GM23338 (cell line): ENCODE measurements at regions not wholly inside any gene's neighbourhood (a gene's known extent, or its start where the extent isn't known, plus 50 kb on each side); places are given as distances from the start of the nearest gene placed in this dataset.

Experiments
- ATAC-seq: fragments of 200-7000 bp; cut with Tn5 transposase; 3 replicates; pipeline ENCODE4 v1.9.1; 2020
- DNase-seq: peaks from one replicate; pipeline ENCODE4 v3.0.0-alpha.2; 2015; ENCODE audit warnings: low spot score
- H2AFZ ChIP-seq: fragments of 200-600 bp; sonication (generic); 2 replicates; pipeline ENCODE4 v1.8.0; 2016; ENCODE audit warnings: antibody characterized with exemption, mild to moderate bottlenecking, moderate library complexity
- H3F3A ChIP-seq: fragments of 200-600 bp; sonication (generic); replicated peaks from 2 replicates; pipeline ENCODE4 v1.8.0; 2017; ENCODE audit warnings: antibody characterized with exemption, mixed run types, low read depth
- H3K27ac ChIP-seq: fragments of 200-600 bp; sonication (generic); 2 replicates; pipeline ENCODE4 v1.6.1; 2016; ENCODE audit warnings: low read depth
- H3K27me3 ChIP-seq: fragments of 200-600 bp; sonication (generic); 2 replicates; pipeline ENCODE4 v1.8.0; 2016; ENCODE audit warnings: mild to moderate bottlenecking, mixed run types, moderate library complexity; ENCODE audit not compliant: insufficient read depth
- H3K36me3 ChIP-seq: fragments of 200-600 bp; sonication (generic); 2 replicates; pipeline ENCODE4 v1.8.0; 2016; ENCODE audit warnings: mild to moderate bottlenecking; ENCODE audit not compliant: insufficient read depth
- H3K4me1 ChIP-seq: fragments of 200-600 bp; sonication (generic); 2 replicates; pipeline ENCODE4 v1.8.0; 2016; ENCODE audit warnings: mild to moderate bottlenecking, moderate library complexity; ENCODE audit not compliant: insufficient read depth
- H3K4me2 ChIP-seq: fragments of 200-600 bp; sonication (generic); 2 replicates; pipeline ENCODE4 v1.7.1; 2017; ENCODE audit warnings: mixed run types
- H3K4me3 ChIP-seq: fragments of 200-600 bp; sonication (generic); 2 replicates; pipeline ENCODE4 v1.6.1; 2016; ENCODE audit warnings: mixed run types
- H3K79me2 ChIP-seq: fragments of 200-600 bp; sonication (generic); replicated peaks from 2 replicates; pipeline ENCODE4 v1.8.0; 2017; ENCODE audit warnings: mild to moderate bottlenecking; ENCODE audit not compliant: insufficient read depth
- H3K9me2 ChIP-seq: fragments of 200-600 bp; sonication (generic); 2 replicates; pipeline ENCODE4 v1.8.0; 2017; ENCODE audit not compliant: insufficient read depth
- H4K20me1 ChIP-seq: fragments of 200-600 bp; sonication (generic); replicated peaks from 2 replicates; pipeline ENCODE4 v1.8.0; 2017; ENCODE audit warnings: mild to moderate bottlenecking; ENCODE audit not compliant: insufficient read depth
- H3K27ac Mint-ChIP-seq: 2 replicates; pipeline ENCODE4 v1.8.0; 2020; ENCODE audit warnings: inconsistent platforms, mild to moderate bottlenecking, moderate library complexity, mixed read lengths
- H3K27me3 Mint-ChIP-seq: 3 replicates; pipeline ENCODE4 v1.8.0; 2022; ENCODE audit warnings: low read depth, mild to moderate bottlenecking, moderate library complexity, mixed read lengths, inconsistent platforms; ENCODE audit not compliant: insufficient read depth, poor library complexity
- H3K36me3 Mint-ChIP-seq: 3 replicates; pipeline ENCODE4 v1.8.0; 2021; ENCODE audit warnings: low read depth, mild to moderate bottlenecking, inconsistent platforms, moderate library complexity, mixed read lengths
- H3K4me1 Mint-ChIP-seq: 3 replicates; pipeline ENCODE4 v1.8.0; 2020; ENCODE audit warnings: mild to moderate bottlenecking, inconsistent platforms, mixed read lengths
- H3K4me3 Mint-ChIP-seq: 3 replicates; pipeline ENCODE4 v1.8.0; 2021; ENCODE audit warnings: moderate library complexity, mild to moderate bottlenecking, inconsistent platforms, mixed read lengths
- H3K9me3 Mint-ChIP-seq: 3 replicates; pipeline ENCODE4 v1.8.0; 2020; ENCODE audit warnings: moderate library complexity, mild to moderate bottlenecking, inconsistent platforms, mixed read lengths
- CREB1 ChIP-seq: fragments of 250-450 bp; sonication (Bioruptor Pico); IDR thresholded peaks from 2 replicates; pipeline ENCODE4 v1.5.0; 2020; ENCODE audit warnings: low read depth, mild to moderate bottlenecking, moderate library complexity
- ETS1 ChIP-seq: IDR thresholded peaks from 2 replicates; pipeline ENCODE4 v1.6.1; 2016; ENCODE audit warnings: antibody characterized with exemption
- EZH2 ChIP-seq: fragments of 200-600 bp; sonication (generic); IDR thresholded peaks from one replicate; pipeline ENCODE4 v1.8.0; 2017; ENCODE audit warnings: antibody characterized with exemption, mild to moderate bottlenecking, low read depth; ENCODE audit not compliant: unreplicated experiment
- EZH2phosphoT487 ChIP-seq: fragments of 200-600 bp; sonication (generic); IDR thresholded peaks from one replicate; pipeline ENCODE4 v1.8.1; 2018; ENCODE audit warnings: antibody characterized with exemption; ENCODE audit not compliant: unreplicated experiment
- JUNB ChIP-seq: IDR thresholded peaks from one replicate; pipeline ENCODE4 v1.6.1; 2016; ENCODE audit warnings: antibody characterized with exemption; ENCODE audit not compliant: unreplicated experiment
- NANOG ChIP-seq: IDR thresholded peaks from 2 replicates; pipeline ENCODE4 v1.6.1; 2016; ENCODE audit warnings: antibody characterized with exemption, borderline replicate concordance
- POLR2AphosphoS5 ChIP-seq: IDR thresholded peaks from 2 replicates; pipeline ENCODE4 v1.6.1; 2016; ENCODE audit warnings: antibody characterized with exemption, low read depth
- STAT1 ChIP-seq: IDR thresholded peaks from one replicate; pipeline ENCODE4 v1.6.1; 2016; ENCODE audit warnings: antibody characterized with exemption; ENCODE audit not compliant: unreplicated experiment
- ZNF114 ChIP-seq: fragments of 250-450 bp; sonication (Bioruptor Pico); IDR thresholded peaks from 2 replicates; pipeline ENCODE4 v1.5.0; 2020; ENCODE audit warnings: mild to moderate bottlenecking, moderate library complexity
- ZNF331 ChIP-seq: fragments of 250-450 bp; sonication (Bioruptor Pico); IDR thresholded peaks from 2 replicates; pipeline ENCODE4 v1.5.0; 2020; ENCODE audit warnings: low read depth, mild to moderate bottlenecking, moderate library complexity
- TF ChIP-seq, protein P1 (sequence below): IDR thresholded peaks from one replicate; pipeline ENCODE4 v1.6.1; 2018; ENCODE audit warnings: antibody characterized with exemption; ENCODE audit not compliant: unreplicated experiment
- TF ChIP-seq, protein P2 (sequence below), 2 experiments: fragments of 200-600 bp in 1 of 2; sonication (generic) in 1 of 2; conservative IDR thresholded peaks; 2 replicates each; pipeline versions ENCODE4 v1.5.1 to v1.6.1; 2016 to 2017; ENCODE audit warnings: antibody characterized with exemption in 2 of 2, low read depth in 2 of 2, mild to moderate bottlenecking in 2 of 2, moderate library complexity in 1 of 2

GRCh38 chrY:21178281-21178680 lies 332.9 kb upstream of the RBMY1B start:
- TF ChIP-seq JUNB (no peak), ETS1 (no peak), STAT1 (no peak), NANOG (no peak), ZNF114 (no peak), POLR2AphosphoS5 (no peak), EZH2phosphoT487 (no peak), CREB1 (CRISPR knock-in tag) (no peak)
- Histone ChIP-seq H2AFZ (no peak overlapping the region), H3K4me1 (no peaks in the 10 kb centered on the region), H3F3A (no peaks in the 10 kb centered on the region), H3K36me3 (no peaks in the 10 kb centered on the region), H3K4me2 (no peak overlapping the region), H3K27ac (no peak overlapping the region), H4K20me1 (no peaks in the 10 kb centered on the region), H3K27me3 (no peaks in the 10 kb centered on the region), H3K9me2 (no peaks in the 10 kb centered on the region), H3K79me2 (no peaks in the 10 kb centered on the region), H3K4me3 (no peak overlapping the region)
- H3K4me3 Mint-ChIP-seq: no peak overlapping the region
- ATAC-seq: no peak
- no peak for DNase-seq
- H3K27ac Mint-ChIP-seq: no peak overlapping the region
- H3K36me3 Mint-ChIP-seq: no peaks in the 10 kb centered on the region
- H3K9me3 Mint-ChIP-seq: peaks cover 69% of the 10 kb centered on the region
- peaks cover 1% of the 10 kb centered on the region for H3K27me3 Mint-ChIP-seq
- H3K4me1 Mint-ChIP-seq: no peaks in the 10 kb centered on the region

DNA sequence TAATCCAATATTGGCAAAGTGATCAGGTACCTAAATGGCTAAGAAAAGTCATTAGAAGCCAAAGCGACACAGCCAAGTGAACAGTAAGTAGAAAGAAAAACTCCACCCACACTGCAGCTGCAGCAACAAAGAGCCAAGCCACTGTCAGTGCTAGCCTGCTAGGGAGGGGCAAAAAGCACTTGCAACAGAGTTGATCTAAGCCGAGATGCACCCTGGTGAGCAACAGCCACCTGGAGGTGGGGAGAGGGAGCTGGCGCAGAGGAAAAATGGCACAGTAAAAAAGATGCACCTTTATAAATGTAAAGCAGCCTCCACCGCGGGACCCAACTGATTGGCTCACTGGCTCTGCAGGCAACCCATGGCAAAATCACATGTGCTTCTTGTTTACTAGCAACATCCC lies 330.2 kb upstream of the RBMY1B start:
- Histone ChIP-seq H3K27me3 (no peaks in the 10 kb centered on the region), H2AFZ (no peak overlapping the region), H3F3A (no peaks in the 10 kb centered on the region), H4K20me1 (no peaks in the 10 kb centered on the region), H3K27ac (no peak overlapping the region), H3K4me1 (no peaks in the 10 kb centered on the region), H3K9me2 (no peaks in the 10 kb centered on the region), H3K4me3 (no peak overlapping the region), H3K79me2 (no peaks in the 10 kb centered on the region), H3K4me2 (no peak overlapping the region), H3K36me3 (no peaks in the 10 kb centered on the region)
- H3K4me1 Mint-ChIP-seq: no peaks in the 10 kb centered on the region
- TF ChIP-seq EZH2 (no peak), JUNB (no peak)
- H3K27me3 Mint-ChIP-seq: peaks cover 1% of the 10 kb centered on the region
- no peaks in the 10 kb centered on the region for H3K36me3 Mint-ChIP-seq
- peaks cover 65% of the 10 kb centered on the region for H3K9me3 Mint-ChIP-seq
- H3K27ac Mint-ChIP-seq: no peak overlapping the region
- H3K4me3 Mint-ChIP-seq: no peak overlapping the region
- DNase-seq: no peak
- ATAC-seq: no peak

DNA sequence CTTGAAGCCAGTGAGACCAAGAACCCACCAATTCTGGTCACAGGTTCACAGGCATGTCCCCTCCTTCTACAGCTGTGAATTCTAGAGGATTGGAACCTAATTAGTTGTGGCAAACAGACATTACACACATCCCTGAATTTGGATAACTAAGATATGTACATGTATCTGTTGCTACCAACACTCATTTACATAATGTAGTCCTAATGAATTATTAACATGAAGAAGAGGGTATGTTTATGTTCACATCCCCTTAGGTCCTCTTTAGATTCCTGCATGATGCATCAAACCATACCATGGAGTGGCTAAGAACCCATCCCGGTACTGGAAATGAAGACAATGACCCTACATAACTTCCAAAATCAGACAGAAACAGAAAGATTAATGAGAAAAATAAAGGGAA lies 326.9 kb upstream of the RBMY1B start:
- H3F3A ChIP-seq: no peaks in the 10 kb centered on the region
- no peaks in the 10 kb centered on the region for H3K36me3 ChIP-seq
- no peak overlapping the region for H3K4me3 ChIP-seq
- H3K27ac Mint-ChIP-seq: no peak overlapping the region
- ATAC-seq (no peak), DNase-seq (no peak)
- no peaks in the 10 kb centered on the region for H4K20me1 ChIP-seq
- H3K9me2 ChIP-seq: no peaks in the 10 kb centered on the region
- no peak overlapping the region for H2AFZ ChIP-seq
- no peaks in the 10 kb centered on the region for H3K27me3 Mint-ChIP-seq
- H3K4me2 ChIP-seq: no peak overlapping the region
- H3K79me2 ChIP-seq: no peaks in the 10 kb centered on the region
- peaks cover 63% of the 10 kb centered on the region for H3K9me3 Mint-ChIP-seq
- H3K4me1 Mint-ChIP-seq: no peaks in the 10 kb centered on the region
- no peak overlapping the region for H3K4me3 Mint-ChIP-seq
- no peak overlapping the region for H3K27ac ChIP-seq
- H3K27me3 ChIP-seq: no peaks in the 10 kb centered on the region
- no peaks in the 10 kb centered on the region for H3K36me3 Mint-ChIP-seq
- no peaks in the 10 kb centered on the region for H3K4me1 ChIP-seq
- TF ChIP-seq, protein P1, sequence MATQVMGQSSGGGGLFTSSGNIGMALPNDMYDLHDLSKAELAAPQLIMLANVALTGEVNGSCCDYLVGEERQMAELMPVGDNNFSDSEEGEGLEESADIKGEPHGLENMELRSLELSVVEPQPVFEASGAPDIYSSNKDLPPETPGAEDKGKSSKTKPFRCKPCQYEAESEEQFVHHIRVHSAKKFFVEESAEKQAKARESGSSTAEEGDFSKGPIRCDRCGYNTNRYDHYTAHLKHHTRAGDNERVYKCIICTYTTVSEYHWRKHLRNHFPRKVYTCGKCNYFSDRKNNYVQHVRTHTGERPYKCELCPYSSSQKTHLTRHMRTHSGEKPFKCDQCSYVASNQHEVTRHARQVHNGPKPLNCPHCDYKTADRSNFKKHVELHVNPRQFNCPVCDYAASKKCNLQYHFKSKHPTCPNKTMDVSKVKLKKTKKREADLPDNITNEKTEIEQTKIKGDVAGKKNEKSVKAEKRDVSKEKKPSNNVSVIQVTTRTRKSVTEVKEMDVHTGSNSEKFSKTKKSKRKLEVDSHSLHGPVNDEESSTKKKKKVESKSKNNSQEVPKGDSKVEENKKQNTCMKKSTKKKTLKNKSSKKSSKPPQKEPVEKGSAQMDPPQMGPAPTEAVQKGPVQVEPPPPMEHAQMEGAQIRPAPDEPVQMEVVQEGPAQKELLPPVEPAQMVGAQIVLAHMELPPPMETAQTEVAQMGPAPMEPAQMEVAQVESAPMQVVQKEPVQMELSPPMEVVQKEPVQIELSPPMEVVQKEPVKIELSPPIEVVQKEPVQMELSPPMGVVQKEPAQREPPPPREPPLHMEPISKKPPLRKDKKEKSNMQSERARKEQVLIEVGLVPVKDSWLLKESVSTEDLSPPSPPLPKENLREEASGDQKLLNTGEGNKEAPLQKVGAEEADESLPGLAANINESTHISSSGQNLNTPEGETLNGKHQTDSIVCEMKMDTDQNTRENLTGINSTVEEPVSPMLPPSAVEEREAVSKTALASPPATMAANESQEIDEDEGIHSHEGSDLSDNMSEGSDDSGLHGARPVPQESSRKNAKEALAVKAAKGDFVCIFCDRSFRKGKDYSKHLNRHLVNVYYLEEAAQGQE: no peak
- TF ChIP-seq, protein P2, sequence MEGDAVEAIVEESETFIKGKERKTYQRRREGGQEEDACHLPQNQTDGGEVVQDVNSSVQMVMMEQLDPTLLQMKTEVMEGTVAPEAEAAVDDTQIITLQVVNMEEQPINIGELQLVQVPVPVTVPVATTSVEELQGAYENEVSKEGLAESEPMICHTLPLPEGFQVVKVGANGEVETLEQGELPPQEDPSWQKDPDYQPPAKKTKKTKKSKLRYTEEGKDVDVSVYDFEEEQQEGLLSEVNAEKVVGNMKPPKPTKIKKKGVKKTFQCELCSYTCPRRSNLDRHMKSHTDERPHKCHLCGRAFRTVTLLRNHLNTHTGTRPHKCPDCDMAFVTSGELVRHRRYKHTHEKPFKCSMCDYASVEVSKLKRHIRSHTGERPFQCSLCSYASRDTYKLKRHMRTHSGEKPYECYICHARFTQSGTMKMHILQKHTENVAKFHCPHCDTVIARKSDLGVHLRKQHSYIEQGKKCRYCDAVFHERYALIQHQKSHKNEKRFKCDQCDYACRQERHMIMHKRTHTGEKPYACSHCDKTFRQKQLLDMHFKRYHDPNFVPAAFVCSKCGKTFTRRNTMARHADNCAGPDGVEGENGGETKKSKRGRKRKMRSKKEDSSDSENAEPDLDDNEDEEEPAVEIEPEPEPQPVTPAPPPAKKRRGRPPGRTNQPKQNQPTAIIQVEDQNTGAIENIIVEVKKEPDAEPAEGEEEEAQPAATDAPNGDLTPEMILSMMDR (conservative IDR thresholded peaks at IDR 0.05; ENCODE audit: low read depth in 2 of 2): no peak
- TF ChIP-seq ZNF114: no peak
- no peak for TF ChIP-seq EZH2phosphoT487
- no peak for TF ChIP-seq ETS1
- no peak for TF ChIP-seq ZNF331 (CRISPR knock-in tag)
- TF ChIP-seq CREB1 (CRISPR knock-in tag): no peak
- TF ChIP-seq JUNB: no peak
- TF ChIP-seq POLR2AphosphoS5: no peak
- TF ChIP-seq EZH2: no peak
- TF ChIP-seq STAT1: no peak
- no peak for TF ChIP-seq NANOG
